Glutamatergic neuron (in vitro differentiated cells): ENCODE measurements at regions not wholly inside any gene's neighbourhood (a gene's known extent, or its start where the extent isn't known, plus 50 kb on each side); places are given as distances from the start of the nearest gene placed in this dataset.
A peak's percentile ranks its signal among the peaks of the same experiment; 100 is the strongest.
"Not testable (repeated sequence)": the region's sequence is repeated elsewhere in the genome, so short reads cannot be mapped to it uniquely, and the experiment has no call there.

ENCODE experiments used
- DNase-seq: peaks from one replicate; pipeline ENCODE4 v3.0.0; 2022
- H3K27ac Mint-ChIP-seq: one replicate; pipeline ENCODE4 v1.8.0; 2020; ENCODE audit warnings: mild to moderate bottlenecking, mixed read lengths, inconsistent platforms; ENCODE audit not compliant: unreplicated experiment
- H3K27me3 Mint-ChIP-seq: one replicate; pipeline ENCODE4 v1.8.0; 2020; ENCODE audit warnings: mild to moderate bottlenecking, moderate library complexity, mixed read lengths, inconsistent platforms; ENCODE audit not compliant: unreplicated experiment
- H3K36me3 Mint-ChIP-seq: one replicate; pipeline ENCODE4 v1.8.0; 2020; ENCODE audit warnings: mild to moderate bottlenecking, mixed read lengths, inconsistent platforms; ENCODE audit not compliant: unreplicated experiment
- H3K4me1 Mint-ChIP-seq: one replicate; pipeline ENCODE4 v1.8.0; 2020; ENCODE audit warnings: mild to moderate bottlenecking, low read depth, mixed read lengths, inconsistent platforms; ENCODE audit not compliant: unreplicated experiment
- H3K4me3 Mint-ChIP-seq: one replicate; pipeline ENCODE4 v1.8.0; 2020; ENCODE audit warnings: mild to moderate bottlenecking, mixed read lengths, inconsistent platforms; ENCODE audit not compliant: unreplicated experiment
- H3K9me3 Mint-ChIP-seq: one replicate; pipeline ENCODE4 v1.8.0; 2020; ENCODE audit warnings: mild to moderate bottlenecking, moderate library complexity, mixed read lengths, inconsistent platforms; ENCODE audit not compliant: unreplicated experiment
- CTCF ChIP-seq: fragments of 200-600 bp; sonication (generic); IDR thresholded peaks from one replicate; pipeline ENCODE4 v1.5.0; 2021; ENCODE audit not compliant: partially characterized antibody, unreplicated experiment

GRCh38 chr3:75262661-75263060 is 401.5 kb upstream of the FRG2C start:
- no peak overlapping the region for H3K4me3 Mint-ChIP-seq
- no peaks in the 10 kb centered on the region for H3K27me3 Mint-ChIP-seq
- no peak overlapping the region for H3K27ac Mint-ChIP-seq
- no peak for DNase-seq
- H3K9me3 Mint-ChIP-seq, result no peaks in the 10 kb centered on the region
- no peak for TF ChIP-seq CTCF
- no peaks in the 10 kb centered on the region for H3K4me1 Mint-ChIP-seq
- no peaks in the 10 kb centered on the region for H3K36me3 Mint-ChIP-seq

GRCh38 chr3:75265897-75266296 is 398.2 kb upstream of the FRG2C start:
- no peaks in the 10 kb centered on the region for H3K9me3 Mint-ChIP-seq
- no peak overlapping the region for H3K27ac Mint-ChIP-seq
- H3K4me3 Mint-ChIP-seq, result no peak overlapping the region
- peaks cover 17% of the 10 kb centered on the region for H3K4me1 Mint-ChIP-seq
- no peaks in the 10 kb centered on the region for H3K27me3 Mint-ChIP-seq
- no peak for TF ChIP-seq CTCF
- no peaks in the 10 kb centered on the region for H3K36me3 Mint-ChIP-seq
- DNase-seq, result no peak

GRCh38 chr3:75268576-75268975 is 395.6 kb upstream of the FRG2C start:
- H3K9me3 Mint-ChIP-seq, H3K27me3 Mint-ChIP-seq, H3K27ac Mint-ChIP-seq, DNase-seq, H3K36me3 Mint-ChIP-seq, H3K4me3 Mint-ChIP-seq: not testable (repeated sequence)
- H3K4me1 Mint-ChIP-seq, result peaks cover 25% of the 10 kb centered on the region

- not testable (repeated sequence) for H3K27me3 Mint-ChIP-seq, H3K36me3 Mint-ChIP-seq, H3K4me3 Mint-ChIP-seq, H3K9me3 Mint-ChIP-seq, DNase-seq
- Mint-ChIP-seq H3K27ac (peak overlapping the region; percentile 81), H3K4me1 (peaks cover 25% of the 10 kb centered on the region)
These were observed 391.9 kb upstream of the FRG2C start for GRCh38 chr3:75272237-75272636.

GRCh38 chr3:75272691-75273090 is 391.4 kb upstream of the FRG2C start:
- H3K9me3 Mint-ChIP-seq, result no peaks in the 10 kb centered on the region
- no peak for DNase-seq
- no peak overlapping the region for H3K4me3 Mint-ChIP-seq
- H3K27ac Mint-ChIP-seq, result no peak overlapping the region
- no peak for TF ChIP-seq CTCF
- no peaks in the 10 kb centered on the region for H3K36me3 Mint-ChIP-seq
- no peaks in the 10 kb centered on the region for H3K27me3 Mint-ChIP-seq
- H3K4me1 Mint-ChIP-seq, result peaks cover 25% of the 10 kb centered on the region

- not testable (repeated sequence) for H3K27me3 Mint-ChIP-seq, H3K9me3 Mint-ChIP-seq, H3K4me3 Mint-ChIP-seq, H3K4me1 Mint-ChIP-seq, DNase-seq, H3K27ac Mint-ChIP-seq, H3K36me3 Mint-ChIP-seq
These were observed 378.5 kb upstream of the FRG2C start for GRCh38 chr3:75285531-75286148.

- not testable (repeated sequence) for H3K36me3 Mint-ChIP-seq, H3K27me3 Mint-ChIP-seq, DNase-seq, H3K9me3 Mint-ChIP-seq, H3K4me3 Mint-ChIP-seq, H3K27ac Mint-ChIP-seq, H3K4me1 Mint-ChIP-seq
These were observed 375.1 kb upstream of the FRG2C start for GRCh38 chr3:75288972-75289574.
